HG03432 (cell line): ENCODE measurements at regions not wholly inside any gene's neighbourhood (a gene's known extent, or its start where the extent isn't known, plus 50 kb on each side); places are given as distances from the start of the nearest gene placed in this dataset.

ENCODE experiments used
- ATAC-seq: cut with Tn5 transposase; IDR thresholded peaks from one replicate; pipeline ENCODE4 v1.9.1; 2021; ENCODE audit warnings: mild to moderate bottlenecking, moderate library complexity; ENCODE audit not compliant: unreplicated experiment

- ATAC-seq = no peak
Observed at GRCh38 chr10:2871673-2872219, 195.6 kb upstream of the PFKP start.

GRCh38 chr10:2870654-2871053 is 196.7 kb upstream of the PFKP start:
- ATAC-seq = no peak

GRCh38 chr10:2867788-2868299 is 199.5 kb upstream of the PFKP start:
- ATAC-seq = no peak

GRCh38 chr10:2866569-2866968 is 200.8 kb upstream of the PFKP start:
- no peak for ATAC-seq

GRCh38 chr10:2861632-2862210 is 205.6 kb upstream of the PFKP start:
- no peak for ATAC-seq

GRCh38 chr10:2858452-2858851 is 208.9 kb upstream of the PFKP start:
- ATAC-seq = no peak

GRCh38 chr10:2856598-2856997 is 210.8 kb upstream of the PFKP start:
- no peak for ATAC-seq

- no peak for ATAC-seq
Observed at GRCh38 chr10:2852574-2853323, 214.6 kb upstream of the PFKP start.

GRCh38 chr10:2851566-2851965 is 215.8 kb upstream of the PFKP start:
- ATAC-seq = no peak

- no peak for ATAC-seq
Observed at GRCh38 chr10:2850202-2850601, 217.1 kb upstream of the PFKP start.

- no peak for ATAC-seq
Observed at GRCh38 chr10:2844925-2845324, 222.4 kb upstream of the PFKP start.

- ATAC-seq = peak; percentile 52
Observed at GRCh38 chr10:2839081-2839725, 228.1 kb upstream of the PFKP start.

GRCh38 chr10:2837674-2838073 is 229.7 kb upstream of the PFKP start:
- no peak for ATAC-seq

GRCh38 chr10:2836921-2837662 is 230.3 kb upstream of the PFKP start:
- ATAC-seq = no peak

- no peak for ATAC-seq
Observed at GRCh38 chr10:2834214-2834613, 233.1 kb upstream of the PFKP start.

- ATAC-seq = no peak
Observed at GRCh38 chr10:2831509-2831908, 235.8 kb upstream of the PFKP start.

- no peak for ATAC-seq
Observed at GRCh38 chr10:2828741-2829140, 238.6 kb upstream of the PFKP start.

- ATAC-seq = no peak
Observed at GRCh38 chr10:2826675-2827074, 240.7 kb upstream of the PFKP start.

GRCh38 chr10:2825841-2826240 is 241.5 kb upstream of the PFKP start:
- no peak for ATAC-seq

GRCh38 chr10:2817940-2818636 is 249.3 kb upstream of the PFKP start:
- no peak for ATAC-seq
